GM13976 (cell line): ENCODE measurements at regions not wholly inside any gene's neighbourhood (a gene's known extent, or its start where the extent isn't known, plus 50 kb on each side); places are given as distances from the start of the nearest gene placed in this dataset.

Experiments used
- DNase-seq: peaks from one replicate; pipeline ENCODE4 v3.0.0; 2012; ENCODE audit warnings: low spot score
- in situ Hi-C: fragments of 300-500 bp; cut with MboI; formaldehyde crosslinking; loops from one replicate; pipeline ENCODE4 v1.12.0; 2022; ENCODE audit warnings: low sequenced_read_pairs, mixed read lengths, inconsistent platforms; ENCODE audit not compliant: unreplicated experiment
- TF ChIP-seq, protein P1 (sequence below): IDR thresholded peaks from 2 replicates; pipeline ENCODE4 v1.5.1; 2012; ENCODE audit warnings: borderline replicate concordance, mild to moderate bottlenecking; ENCODE audit not compliant: insufficient read depth; ENCODE audit errors: extremely low read depth, missing control alignments, control extremely low read depth

DNA sequence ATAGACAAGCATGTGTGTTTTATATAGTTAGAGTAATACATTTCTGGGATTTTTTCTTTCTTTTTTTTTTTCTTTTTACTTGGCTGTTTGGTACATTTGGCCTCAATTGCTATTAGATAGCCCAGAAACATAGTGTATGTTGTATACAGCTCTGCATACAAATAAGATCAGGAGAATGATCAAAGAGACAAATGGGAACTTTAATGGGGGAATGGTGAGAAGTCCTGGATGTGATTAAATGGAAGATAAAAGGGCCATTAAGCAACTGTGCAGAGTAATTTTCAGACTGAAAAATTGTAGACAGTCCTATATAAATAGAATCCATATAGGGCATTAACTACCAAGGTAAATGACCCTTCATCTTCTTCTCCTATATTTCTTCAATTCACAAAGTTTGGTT, 575.6 kb downstream of the EBF1 start:
- no peak for DNase-seq
- in situ Hi-C loops: no loop called here
- TF ChIP-seq, protein P1, sequence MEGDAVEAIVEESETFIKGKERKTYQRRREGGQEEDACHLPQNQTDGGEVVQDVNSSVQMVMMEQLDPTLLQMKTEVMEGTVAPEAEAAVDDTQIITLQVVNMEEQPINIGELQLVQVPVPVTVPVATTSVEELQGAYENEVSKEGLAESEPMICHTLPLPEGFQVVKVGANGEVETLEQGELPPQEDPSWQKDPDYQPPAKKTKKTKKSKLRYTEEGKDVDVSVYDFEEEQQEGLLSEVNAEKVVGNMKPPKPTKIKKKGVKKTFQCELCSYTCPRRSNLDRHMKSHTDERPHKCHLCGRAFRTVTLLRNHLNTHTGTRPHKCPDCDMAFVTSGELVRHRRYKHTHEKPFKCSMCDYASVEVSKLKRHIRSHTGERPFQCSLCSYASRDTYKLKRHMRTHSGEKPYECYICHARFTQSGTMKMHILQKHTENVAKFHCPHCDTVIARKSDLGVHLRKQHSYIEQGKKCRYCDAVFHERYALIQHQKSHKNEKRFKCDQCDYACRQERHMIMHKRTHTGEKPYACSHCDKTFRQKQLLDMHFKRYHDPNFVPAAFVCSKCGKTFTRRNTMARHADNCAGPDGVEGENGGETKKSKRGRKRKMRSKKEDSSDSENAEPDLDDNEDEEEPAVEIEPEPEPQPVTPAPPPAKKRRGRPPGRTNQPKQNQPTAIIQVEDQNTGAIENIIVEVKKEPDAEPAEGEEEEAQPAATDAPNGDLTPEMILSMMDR: no peak

- in situ Hi-C loops: no loop called here
- no peak for DNase-seq
- TF ChIP-seq, protein P1: no peak
Measured at GRCh38 chr5:158522776-158523175, 576.9 kb downstream of the EBF1 start.

DNA sequence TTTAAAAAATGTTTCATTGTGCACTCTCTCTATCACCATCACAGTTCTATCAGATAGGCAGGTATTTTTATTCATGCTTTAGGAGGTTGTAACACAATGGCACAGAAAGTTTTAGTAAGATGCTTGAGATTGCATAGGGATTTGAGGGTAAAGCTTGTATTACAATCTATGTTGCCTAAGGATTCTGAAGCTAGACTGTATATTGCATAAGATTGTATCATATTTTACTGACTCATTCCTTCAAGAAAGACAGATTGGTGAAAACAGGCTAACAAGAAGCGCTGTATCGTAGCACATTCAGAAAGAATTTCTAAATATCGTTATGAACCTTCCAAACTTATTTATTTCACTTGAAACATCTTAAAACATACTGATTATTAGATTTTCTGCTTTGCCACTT, 577.7 kb downstream of the EBF1 start:
- TF ChIP-seq, protein P1: no peak
- DNase-seq: no peak
- in situ Hi-C loops: no loop called here

DNA sequence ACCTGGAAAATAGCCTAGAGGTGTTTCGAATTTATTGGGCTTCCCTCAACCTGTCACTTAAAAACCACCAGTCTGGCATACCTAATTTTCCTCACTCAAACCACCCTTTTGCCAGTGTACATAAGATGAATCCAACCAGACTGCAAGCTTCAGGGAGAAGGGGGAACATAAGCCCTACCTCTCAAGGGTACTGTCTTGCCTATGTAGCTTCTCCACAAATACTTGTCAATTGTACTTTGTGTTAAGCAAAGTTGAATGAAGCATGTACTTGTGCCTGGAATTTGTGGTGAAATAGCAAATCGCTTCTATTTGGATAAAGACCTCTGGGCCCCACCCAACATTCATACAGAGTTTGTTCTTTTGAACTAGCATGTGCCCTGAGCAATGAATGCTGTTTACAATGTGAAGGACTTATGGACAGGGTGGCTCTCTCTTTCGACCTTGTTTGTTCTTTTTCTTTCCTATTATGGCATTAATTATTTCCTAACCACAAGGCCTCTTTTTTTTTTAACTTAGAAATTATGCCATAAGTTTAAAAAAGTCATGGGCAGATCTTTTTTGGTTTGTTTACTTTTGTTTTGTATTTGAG, 580.2 kb downstream of the EBF1 start:
- DNase-seq: no peak
- in situ Hi-C loops: no loop called here
- TF ChIP-seq, protein P1: no peak

GRCh38 chr5:158516521-158516920, 583.2 kb downstream of the EBF1 start:
- TF ChIP-seq, protein P1: no peak
- in situ Hi-C loops: no loop called here
- no peak for DNase-seq

GRCh38 chr5:158514986-158515359, 584.7 kb downstream of the EBF1 start:
- no peak for DNase-seq
- TF ChIP-seq, protein P1: no peak
- in situ Hi-C loops: no loop called here

DNA sequence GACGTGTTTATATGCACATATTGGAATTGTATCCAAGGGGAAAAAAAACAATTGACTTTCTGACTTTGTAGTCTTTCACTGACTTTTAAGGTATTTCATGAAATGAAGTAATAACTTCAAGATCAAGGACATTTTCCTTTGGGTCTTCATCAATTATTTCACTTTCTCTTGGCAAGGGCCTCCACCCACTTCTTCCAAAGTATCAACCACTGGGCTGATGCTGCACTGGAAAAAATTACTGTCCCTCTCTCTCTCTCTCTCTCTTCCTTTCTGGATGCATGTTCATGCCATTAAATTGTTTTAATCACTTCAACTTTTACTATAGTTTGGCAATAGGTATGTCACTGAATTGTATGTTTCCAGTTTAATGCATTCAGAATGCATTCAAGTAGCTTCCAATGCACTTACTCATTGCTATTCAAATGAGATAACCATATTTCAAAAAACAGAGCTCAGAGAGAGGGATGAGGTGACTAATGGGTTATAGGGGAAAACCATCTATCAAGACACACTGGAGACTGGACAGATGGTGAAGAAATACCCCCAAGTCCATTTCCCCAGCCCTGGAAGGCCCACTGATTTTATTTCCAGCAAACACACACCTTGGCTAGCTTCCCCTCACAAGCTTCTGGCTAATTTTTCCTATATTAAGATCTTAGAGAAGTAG, 585.3 kb downstream of the EBF1 start:
- TF ChIP-seq, protein P1: no peak
- no peak for DNase-seq
- in situ Hi-C loops: no loop called here
